NCI-H187 (cell line): ENCODE measurements at regions not wholly inside any gene's neighbourhood (a gene's known extent, or its start where the extent isn't known, plus 50 kb on each side); places are given as distances from the start of the nearest gene placed in this dataset.
"Not testable (repeated sequence)": the region's sequence is repeated elsewhere in the genome, so short reads cannot be mapped to it uniquely, and the experiment has no call there.

ENCODE experiments used
- DNase-seq, 2 experiments: peaks; one replicate each; lab custom pipeline; 2025; lab: John Stamatoyannopoulos, UW

DNA sequence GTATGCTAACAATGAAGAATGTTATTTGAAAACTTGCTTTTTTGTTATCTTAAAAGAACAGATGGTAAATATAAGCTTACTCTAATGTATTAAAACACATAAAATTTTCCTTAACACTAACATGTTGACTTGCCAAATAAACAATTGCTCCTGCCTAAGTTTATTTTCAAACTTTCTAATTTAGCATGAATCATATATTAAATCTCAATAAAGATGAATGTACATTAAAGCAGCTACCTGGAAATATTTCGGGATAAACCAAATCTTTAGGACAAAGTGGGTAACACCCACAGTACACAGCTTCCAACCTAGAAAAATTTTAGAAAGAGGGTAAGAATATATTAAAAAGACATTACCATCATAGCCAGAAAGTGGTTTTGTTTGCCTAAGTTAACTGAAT is 567.4 kb downstream of the ZEB2 start:
- DNase-seq, result no peak

DNA sequence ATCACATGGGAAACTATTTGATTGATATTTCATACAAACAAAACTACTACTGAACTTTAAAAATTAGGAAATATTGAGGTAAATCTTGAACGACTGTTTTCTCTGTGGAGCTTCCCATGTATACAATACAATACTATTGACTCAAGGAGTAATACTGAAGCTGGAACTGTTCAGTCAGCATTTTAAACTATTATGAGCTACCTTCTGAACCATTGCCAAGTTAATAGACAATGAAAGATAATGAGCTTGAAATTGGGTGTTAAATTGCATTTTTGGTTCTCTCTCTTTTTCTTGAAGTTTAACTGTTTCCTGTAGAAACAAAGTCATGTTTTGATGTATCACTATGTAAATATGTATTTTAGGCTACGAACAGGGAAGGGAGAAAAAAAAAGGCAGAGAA is 569.2 kb downstream of the ZEB2 start:
- no peak for DNase-seq

DNA sequence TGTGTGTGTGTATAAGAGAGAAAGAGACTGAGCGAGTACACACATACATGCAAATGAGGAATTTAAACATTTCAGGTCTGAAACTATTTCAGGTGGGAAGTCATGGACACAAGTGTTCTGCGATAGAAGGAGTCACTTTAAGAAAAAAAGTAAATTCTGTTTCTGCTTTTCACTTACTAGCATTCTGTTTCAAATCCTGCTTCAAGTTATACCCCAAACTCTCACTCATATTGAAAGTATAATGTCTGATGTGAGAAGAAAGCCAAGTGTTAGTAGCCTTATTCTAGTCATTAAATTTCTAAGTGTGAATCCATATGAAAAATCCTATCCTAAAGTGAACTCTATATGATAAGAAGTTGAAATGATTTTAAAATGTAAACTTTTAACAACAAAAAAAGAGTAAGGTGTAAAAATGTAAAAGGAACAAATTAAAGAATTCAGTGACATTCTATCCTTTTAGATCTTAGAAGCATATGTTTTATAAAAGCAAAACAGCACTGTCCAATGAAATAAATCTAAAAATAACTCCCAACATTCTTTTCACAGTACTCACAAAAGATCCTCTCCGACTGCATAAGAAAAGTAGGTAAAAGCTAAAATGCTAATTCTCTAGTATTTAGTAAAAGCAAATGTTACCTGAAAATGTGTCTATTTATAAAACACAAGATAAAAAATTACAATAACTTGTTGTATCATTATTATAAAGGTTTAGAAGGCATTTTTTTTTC is 570.6 kb downstream of the ZEB2 start:
- no peak for DNase-seq

DNA sequence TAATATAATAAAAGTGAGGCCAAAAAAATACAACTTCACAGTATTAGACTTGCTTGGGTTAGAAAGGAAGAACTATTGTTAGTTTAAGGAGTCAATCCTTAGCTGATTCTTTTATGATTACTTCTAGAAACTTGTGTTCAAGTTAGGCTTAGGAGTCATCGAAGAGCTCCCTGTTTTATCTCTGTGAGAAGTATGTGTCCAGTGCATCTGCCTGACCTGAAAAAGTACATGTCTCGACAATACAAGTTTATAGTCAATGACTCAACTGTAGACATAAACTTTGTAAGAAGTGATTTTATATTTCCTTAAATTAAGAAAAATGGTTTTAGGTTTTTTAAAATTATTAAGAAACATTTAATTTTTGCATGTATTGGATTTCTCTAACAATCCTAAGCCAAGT is 571.2 kb downstream of the ZEB2 start:
- no peak for DNase-seq

DNA sequence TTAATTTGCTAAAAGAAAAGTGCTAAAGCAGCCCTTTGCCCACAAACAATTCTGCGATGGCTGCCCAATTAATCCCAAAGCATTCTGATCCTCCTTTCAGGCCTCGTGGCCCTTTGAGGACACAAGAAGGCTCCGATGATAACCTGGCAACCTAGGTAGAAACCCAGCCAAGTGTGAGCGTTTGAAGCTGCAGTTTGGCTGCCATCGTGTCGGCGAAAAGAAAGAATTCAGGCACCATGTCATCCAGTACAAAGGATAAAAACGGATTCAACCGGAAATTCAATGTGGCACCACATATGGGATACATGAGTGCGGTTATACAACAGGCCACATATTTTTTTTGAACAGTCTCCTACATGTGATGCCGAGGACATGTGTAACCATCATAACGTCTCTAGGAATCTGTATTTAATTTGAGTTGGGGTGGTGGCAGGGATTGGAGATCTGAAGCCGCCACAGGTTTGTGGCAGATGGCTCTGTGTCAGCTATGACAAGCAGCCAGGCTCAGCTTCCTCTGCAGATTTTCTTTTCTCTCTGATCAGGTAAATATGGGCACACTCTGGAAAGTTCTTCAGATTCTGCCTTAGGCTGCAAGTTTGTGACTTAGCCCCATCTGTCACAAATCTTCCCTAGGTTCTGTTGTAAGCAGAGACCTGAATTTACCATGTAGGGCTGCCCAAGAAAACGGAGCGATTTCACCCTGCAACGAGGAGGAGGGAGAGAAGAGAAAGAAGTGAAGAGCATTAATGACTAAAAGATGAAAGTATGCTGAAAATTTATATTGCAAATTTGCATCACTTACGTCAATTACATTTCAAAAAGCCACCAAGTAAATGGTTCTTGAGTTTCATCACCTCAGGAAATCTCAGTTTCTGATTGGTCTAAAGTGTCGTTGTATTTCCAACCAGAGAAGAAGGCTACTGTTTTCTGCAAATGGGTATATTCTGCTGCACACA is 573.2 kb downstream of the ZEB2 start:
- no peak for DNase-seq

DNA sequence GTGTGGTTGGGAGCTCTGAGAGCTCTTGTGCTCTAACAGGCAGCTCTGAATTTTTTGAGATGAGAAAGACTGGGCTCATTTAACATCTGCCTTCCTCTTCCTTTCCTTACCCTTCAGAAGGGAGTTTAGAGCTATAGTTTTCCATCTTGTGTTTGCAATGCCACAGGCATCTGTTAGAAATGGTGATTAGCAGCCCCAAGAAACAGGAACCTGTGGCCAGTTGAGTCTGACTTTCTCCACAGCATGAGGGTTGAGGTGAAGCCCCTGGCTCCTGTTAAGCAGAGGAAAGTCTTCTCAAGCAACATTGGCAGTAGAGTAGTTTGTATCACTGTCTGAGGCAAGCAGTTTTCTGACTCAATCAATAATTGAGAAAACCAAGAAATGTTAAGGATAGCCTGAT is 577.4 kb downstream of the ZEB2 start:
- no peak for DNase-seq

DNA sequence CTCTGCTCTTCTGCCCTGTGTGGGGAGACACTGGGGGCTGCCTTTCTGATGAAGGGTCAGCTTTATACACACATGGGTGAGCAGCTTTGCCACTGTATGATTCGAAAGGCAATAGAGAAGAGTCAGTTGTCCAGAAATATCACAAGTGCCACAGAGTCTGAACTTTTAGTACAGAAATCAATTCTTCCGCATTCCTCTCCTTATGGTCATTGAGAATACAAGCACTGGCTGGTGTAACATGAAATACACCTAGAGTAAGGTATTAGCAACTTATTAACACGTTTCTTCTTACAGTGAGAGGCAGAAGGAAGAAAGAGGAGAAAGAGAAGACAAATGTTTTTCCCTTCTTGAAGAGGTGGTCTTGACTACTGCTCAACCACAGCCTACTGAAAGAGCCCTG is 579.2 kb downstream of the ZEB2 start:
- DNase-seq, result no peak

DNA sequence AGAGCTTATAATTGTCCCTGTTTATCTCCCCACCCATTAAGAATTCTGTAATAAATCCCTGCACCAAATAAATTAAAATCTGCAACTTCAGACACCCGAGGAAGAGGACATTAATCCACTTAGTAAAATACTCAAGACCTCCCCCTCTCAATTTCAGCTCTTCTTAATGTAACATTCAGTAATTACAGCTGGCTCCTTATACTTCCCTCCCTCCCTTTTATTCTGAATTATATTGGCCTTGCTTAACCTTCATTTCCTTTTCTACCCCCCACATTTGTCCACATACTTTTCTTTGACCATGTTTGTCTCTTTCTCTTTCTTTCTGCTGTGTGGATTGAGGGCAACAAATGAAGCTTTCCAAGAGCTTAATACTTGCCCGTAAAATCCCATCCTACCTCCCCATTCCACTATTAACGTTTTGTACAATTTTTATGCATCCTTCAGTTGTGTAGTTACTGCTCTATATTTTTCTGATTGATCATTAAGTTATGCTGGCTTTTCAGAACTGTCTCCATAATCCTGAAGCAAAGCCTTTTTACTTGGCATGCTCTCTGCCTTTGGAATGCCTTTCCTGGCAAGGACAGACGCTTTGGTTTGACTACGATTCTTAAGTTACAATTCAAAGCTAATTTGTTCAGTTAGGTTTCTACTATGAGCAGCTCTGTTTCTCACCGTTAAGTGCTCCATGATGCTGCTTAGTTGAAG is 580.1 kb downstream of the ZEB2 start:
- no peak for DNase-seq

DNA sequence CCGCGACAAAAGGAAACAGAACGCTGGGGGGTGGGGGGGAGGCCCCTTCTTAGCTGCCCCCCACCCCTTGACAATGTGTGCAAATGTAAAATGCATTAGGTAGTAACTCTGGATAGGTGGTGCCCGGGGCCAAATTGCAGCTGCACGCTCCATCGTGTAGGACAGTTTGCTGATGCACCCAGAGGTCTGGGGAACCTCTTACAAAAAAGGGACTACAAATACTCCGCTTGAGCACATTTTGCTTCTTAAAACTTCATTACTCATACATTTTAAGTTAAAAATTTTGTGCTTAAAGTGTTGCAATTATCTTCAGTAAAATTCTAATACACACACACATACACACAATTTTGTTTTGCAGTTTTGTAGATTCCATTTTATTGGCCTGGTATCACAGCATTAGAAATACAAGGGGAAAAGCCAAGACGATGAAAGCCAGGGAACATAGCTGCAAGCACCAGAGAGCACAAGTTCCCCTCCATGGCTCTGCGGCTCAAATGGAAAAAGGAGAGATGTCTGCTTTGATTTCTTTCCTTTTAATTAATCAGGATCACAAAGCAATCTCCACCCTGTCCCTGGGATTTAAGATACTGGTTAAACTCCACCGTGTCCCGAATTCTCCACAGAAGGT is 582.1 kb downstream of the ZEB2 start:
- DNase-seq, result no peak

DNA sequence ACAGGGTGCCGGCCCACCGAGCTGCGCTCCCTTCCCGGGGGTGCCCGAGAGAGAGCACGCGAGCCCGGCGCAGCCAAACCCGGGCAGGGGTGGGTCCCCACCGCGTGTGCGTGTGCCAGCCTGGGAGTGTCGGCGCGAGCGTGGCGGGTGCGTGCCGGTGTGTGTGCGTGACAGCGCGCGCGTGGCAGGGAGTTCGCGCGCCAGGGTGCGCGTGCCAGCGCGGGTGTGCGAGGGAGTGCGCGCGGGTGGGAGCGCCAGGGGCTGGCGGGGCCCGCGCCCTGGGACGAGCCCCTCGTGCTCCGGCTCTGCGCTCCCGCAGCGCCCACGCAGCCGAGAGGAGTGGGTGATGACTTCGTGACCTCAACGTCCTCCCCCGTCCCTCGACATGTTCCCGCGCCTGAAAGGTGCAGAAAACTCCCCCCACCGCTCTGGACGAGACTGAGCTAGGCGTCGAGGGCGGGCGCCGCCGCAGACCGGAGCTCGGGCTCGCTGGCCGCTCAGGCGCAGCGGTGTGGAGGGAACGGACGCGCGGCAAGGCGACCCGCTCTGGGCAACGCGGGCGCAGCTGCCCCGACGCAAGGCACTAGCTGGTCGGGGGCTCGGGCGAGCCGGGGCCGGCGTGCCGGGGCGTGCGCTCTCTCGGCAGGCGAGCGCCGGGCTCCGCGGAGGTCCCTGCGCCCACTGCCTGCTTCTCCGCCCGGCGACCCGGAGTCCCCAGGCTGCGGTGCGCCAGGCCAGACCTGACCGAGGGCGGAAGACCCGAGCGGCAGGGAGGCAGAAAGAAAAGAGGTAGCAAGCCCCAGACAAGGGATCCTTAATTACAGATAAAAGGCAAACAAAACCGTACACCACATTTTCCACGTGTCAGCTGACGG is 582.8 kb downstream of the ZEB2 start:
- DNase-seq, result no peak

DNA sequence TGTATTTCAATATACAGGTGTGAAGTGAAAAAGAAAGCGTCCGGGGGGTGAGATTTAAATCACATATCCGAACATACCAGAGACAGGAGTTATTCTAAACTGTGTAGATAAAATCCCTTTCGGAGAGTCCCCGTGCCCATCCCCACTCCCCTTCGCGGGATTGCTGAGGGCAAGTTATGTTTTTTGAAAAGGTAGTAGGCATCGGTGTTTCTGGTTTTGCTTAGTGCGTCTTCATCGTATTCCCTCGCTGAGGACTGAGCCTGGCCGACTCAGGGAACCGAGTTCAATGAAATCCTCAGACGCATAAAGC is 583.4 kb downstream of the ZEB2 start:
- no peak for DNase-seq

DNA sequence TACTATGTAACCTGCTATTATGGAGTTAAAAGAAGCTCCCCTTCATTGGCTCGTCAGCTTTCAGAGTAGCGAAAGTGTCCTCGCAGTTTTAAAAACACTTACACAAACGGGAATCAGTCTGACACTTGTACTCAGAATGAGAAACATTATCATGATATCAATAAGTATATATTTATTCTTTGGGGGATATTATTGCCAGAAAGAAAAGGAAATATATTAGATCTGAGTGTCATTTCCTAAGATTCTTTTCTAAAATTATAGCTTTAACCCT is 584.5 kb downstream of the ZEB2 start:
- no peak for DNase-seq

DNA sequence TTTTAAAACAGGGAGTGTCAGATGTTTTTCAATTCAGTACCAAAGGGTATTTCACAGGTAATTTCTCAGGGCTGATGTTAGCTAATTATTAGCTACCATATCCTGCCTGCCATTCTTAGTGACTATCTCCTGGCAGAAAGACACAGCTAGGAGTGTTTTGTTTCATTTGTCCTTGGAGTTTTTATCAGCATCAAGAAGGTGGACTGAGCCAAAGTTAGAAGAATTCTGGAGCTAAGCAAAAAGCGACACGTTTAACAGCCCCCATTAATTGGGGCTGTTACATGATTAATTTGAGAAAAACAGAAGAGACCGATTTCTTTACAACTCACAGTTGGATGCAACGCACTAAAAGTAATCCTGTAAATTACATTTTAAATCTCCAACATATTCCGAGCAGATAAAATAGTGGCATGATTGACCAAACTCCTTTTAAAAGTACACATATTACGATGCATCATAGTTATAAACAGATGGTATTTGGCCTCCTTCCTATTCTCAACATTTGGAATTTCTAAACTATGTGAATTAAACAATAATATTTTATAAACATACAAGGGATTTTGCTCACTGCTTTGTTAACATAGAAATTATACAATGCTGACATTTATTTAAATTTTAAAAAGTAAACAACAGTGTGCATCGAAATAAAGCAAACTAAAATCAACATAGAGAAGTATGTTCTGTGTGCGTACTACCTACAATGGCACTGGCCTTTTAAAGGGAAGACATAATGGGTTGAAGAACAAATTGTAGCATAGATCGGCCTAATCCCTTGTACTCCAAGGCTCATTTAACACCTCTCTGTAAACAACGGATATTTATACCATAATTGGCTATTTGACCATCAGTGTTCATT is 585.1 kb downstream of the ZEB2 start:
- DNase-seq, result no peak

DNA sequence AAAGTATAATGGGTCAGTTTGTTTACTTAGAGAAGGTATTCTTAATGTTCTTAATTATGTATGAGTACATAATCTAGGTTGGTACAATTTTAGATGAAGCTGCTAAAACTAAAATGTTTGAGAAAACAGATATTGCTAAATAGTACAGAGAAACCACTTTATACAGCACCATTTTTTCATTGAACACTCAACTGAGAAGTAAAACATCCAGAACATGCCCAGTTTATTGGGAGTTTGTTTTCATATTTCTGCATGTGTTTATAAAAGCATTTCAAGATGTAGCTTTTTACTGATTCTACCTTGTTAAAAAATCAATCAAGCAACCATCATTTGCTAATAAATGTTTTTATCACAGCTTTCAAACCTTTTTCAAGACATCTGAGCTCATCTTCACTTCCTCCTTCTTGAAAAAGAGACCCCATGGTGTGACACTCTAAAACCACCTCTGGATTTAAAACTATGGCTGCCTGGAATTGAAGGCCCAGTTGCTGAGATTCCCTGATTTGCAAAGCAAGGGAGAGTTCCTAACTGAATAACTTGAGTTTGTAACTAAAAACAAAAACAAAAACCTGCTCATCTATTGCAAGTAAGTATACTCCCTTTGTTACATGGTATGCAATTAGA is 585.9 kb downstream of the ZEB2 start:
- no peak for DNase-seq

DNA sequence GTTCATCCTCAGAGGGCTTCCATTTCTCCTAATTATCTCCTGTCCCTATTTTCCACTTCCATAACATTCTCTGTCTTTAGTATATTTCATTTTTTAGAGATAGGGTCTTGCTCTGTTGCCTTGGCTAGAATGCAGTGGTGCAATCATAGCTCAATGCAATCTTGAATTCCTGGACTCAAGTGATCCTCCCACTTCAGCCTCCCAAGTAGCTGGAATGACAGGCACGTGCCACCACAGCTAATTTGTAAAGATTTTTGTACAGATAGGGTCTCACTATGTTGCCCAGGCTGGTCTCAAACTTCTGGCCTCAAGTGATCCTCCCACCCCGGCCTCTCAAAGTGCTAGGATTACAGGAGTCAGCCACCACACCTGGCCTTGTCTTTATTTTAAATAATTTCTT is 589.0 kb downstream of the ZEB2 start:
- no peak for DNase-seq

DNA sequence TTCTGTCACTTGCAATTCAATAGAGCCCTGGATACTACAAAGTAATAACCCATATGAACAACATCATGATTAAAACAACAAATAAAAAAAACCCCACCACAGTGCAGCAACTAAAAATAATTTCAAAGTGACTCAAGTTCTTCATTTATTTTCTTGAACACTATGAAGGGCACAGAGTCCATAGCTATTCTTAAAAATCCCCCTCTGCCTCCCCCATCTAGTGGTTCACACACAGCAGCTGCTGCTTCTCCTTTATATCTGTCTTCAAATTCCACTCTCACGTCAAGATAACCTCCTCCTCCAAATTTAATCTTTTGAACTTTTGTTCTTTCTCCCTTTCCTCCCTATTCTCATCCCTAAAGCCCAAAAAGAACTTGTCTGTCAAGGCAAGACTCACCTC is 591.3 kb downstream of the ZEB2 start:
- DNase-seq, result no peak

DNA sequence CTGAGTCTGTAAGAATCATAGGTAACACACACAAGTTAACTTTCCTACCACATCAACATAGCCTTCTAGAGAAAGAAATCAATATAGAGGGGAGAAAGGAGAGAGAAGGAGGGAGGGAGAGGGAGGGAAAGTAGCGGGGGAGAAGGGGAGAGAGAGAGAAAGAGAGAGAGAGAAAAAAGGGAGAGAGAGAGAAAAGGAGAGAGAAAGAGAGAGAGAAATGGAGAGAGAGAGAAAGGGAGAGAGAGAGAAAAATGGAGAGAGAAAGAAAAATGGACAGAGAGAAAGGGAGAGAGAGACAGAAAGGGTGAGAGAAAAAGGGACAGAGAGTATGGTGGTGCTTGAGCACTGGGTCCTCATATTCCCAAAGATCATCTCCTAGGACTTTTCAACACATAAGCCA is 591.7 kb downstream of the ZEB2 start:
- no peak for DNase-seq

DNA sequence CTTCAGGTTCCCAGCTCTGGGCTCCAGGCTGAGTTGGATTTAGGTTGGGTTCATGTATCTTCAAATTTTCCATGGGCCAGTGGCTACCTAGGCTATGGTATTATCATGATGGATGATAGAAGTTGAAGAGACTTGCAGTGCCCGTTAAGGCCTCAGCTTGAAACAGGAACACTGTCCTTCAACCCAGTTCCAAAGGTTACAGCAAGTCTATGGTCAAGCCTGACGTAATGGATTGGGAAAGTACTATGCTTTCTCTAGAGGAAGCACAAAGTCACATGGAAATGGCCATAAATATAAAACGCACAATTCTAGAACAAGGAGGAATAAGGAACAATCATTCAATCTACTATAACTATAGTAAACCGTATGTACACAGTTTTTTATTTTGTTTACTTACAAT is 593.2 kb downstream of the ZEB2 start:
- DNase-seq, result no peak

DNA sequence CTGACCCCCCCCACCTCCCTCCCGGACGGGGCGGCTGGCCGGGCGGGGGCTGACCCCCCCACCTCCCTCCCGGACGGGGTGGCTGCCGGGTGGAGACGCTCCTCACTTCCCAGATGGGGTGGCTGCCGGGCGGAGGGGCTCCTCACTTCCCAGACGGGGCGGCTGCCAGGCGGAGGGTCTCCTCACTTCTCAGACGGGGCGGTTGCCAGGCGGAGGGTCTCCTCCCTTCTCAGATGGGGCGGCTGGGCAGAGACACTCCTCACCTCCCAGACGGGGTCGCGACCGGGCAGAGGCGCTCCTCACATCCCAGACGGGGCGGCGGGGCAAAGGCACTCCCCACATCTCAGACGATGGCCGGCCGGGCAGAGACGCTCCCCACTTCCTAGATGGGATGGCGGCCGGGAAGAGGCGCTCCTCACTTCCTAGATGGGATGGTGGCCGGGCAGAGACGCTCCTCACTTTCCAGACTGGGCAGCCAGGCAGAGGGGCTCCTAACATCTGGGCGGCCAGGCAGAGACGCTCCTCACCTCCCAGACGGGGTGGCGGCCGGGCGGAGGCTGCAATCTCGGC is 597.6 kb downstream of the ZEB2 start:
- not testable (repeated sequence) for DNase-seq

DNA sequence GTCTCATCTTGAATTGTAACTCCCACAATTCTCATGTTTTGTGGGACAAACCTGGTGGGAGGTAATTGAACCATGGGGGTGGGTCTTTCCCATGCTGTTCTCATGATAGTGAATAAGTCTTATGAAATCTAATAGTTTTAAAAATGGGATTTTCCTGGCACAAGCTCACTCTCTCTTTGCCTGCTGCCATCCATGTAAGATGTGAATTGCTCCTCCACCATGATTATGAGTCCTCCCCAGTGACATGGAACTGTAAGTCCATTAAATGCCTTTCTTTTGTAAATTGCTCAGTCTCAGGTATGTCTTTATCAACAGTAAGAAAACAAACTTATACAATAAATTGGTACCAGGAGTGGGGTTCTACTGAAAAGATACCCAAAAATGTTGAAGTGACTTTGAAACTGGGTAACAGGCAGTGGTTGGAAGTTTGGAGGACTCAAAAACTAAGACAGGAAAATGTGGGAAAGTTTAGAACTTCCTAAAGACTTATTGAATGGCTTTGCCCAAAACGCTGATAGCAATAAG is 601.4 kb downstream of the ZEB2 start:
- no peak for DNase-seq
